ENCODE measurements at regions not wholly inside any gene's neighbourhood (a gene's known extent, or its start where the extent isn't known, plus 50 kb on each side); places are given as distances from the start of the nearest gene placed in this dataset.

- TF ChIP-seq CTCF (IDR thresholded peaks at IDR 0.05) = no peak
- no peak for TF ChIP-seq POLR2A (IDR thresholded peaks at IDR 0.05)
Observed at GRCh38 chr20:34171640-34172039, 59.6 kb upstream of the EIF2S2 start.
